Astrocyte (in vitro differentiated cells and primary cell): ENCODE measurements at regions not wholly inside any gene's neighbourhood (a gene's known extent, or its start where the extent isn't known, plus 50 kb on each side); places are given as distances from the start of the nearest gene placed in this dataset.
A peak's percentile ranks its signal among the peaks of the same experiment; 100 is the strongest.

ENCODE experiments used
- DNase-seq: peaks from one replicate; pipeline ENCODE4 v3.0.0-alpha.2; 2010; ENCODE audit warnings: low read depth
- FAIRE-seq: peaks from 2 replicates; lab custom pipeline; 2011; peaks lifted over from hg19 to GRCh38; lab: Jason Lieb, UNC
- H2AFZ ChIP-seq: 2 replicates; pipeline ENCODE4 v1.6.0; 2012; ENCODE audit warnings: low read depth, low read length, inconsistent platforms
- H3K27ac ChIP-seq: 2 replicates; pipeline ENCODE4 v1.5.1; 2011; ENCODE audit warnings: low read depth, low read length, inconsistent platforms
- H3K27me3 ChIP-seq: 2 replicates; pipeline ENCODE4 v1.6.0; 2011; ENCODE audit warnings: low read length, inconsistent platforms; ENCODE audit not compliant: insufficient read depth
- H3K36me3 ChIP-seq: 2 replicates; pipeline ENCODE4 v1.5.1; 2011; ENCODE audit warnings: low read length, inconsistent platforms; ENCODE audit not compliant: insufficient read depth
- H3K4me1 ChIP-seq: 2 replicates; pipeline ENCODE4 v1.5.1; 2011; ENCODE audit warnings: low read length, inconsistent platforms; ENCODE audit not compliant: insufficient read depth
- H3K4me2 ChIP-seq: 2 replicates; pipeline ENCODE4 v1.6.0; 2012; ENCODE audit warnings: low read length, inconsistent platforms
- H3K4me3 ChIP-seq: 2 replicates; pipeline ENCODE4 v1.5.1; 2011; ENCODE audit warnings: low read depth, mild to moderate bottlenecking, low read length, inconsistent platforms; ENCODE audit not compliant: insufficient read depth
- H3K79me2 ChIP-seq: 2 replicates; pipeline ENCODE4 v1.6.0; 2012; ENCODE audit warnings: mild to moderate bottlenecking, low read length, inconsistent platforms; ENCODE audit not compliant: insufficient read depth
- H3K9ac ChIP-seq: 2 replicates; pipeline ENCODE4 v1.6.0; 2012; ENCODE audit warnings: mild to moderate bottlenecking, low read length, inconsistent platforms
- H3K9me3 ChIP-seq: 2 replicates; pipeline ENCODE4 v1.5.1; 2012; ENCODE audit warnings: low read depth, mild to moderate bottlenecking, low read length, inconsistent platforms; ENCODE audit not compliant: insufficient read depth
- H4K20me1 ChIP-seq: 2 replicates; pipeline ENCODE4 v1.6.0; 2012; ENCODE audit warnings: low read length, inconsistent platforms; ENCODE audit not compliant: insufficient read depth
- H3K27ac Mint-ChIP-seq: one replicate; pipeline ENCODE4 v1.8.0; 2021; ENCODE audit warnings: mild to moderate bottlenecking, mixed read lengths; ENCODE audit not compliant: unreplicated experiment
- H3K27me3 Mint-ChIP-seq: one replicate; pipeline ENCODE4 v1.8.0; 2021; ENCODE audit warnings: low read depth, mixed read lengths; ENCODE audit not compliant: unreplicated experiment
- H3K36me3 Mint-ChIP-seq: one replicate; pipeline ENCODE4 v1.8.0; 2021; ENCODE audit warnings: low read depth, mixed read lengths; ENCODE audit not compliant: unreplicated experiment
- H3K4me1 Mint-ChIP-seq: one replicate; pipeline ENCODE4 v1.8.0; 2021; ENCODE audit warnings: low read depth, mixed read lengths; ENCODE audit not compliant: unreplicated experiment
- H3K4me3 Mint-ChIP-seq: one replicate; pipeline ENCODE4 v1.8.0; 2021; ENCODE audit warnings: mild to moderate bottlenecking, moderate library complexity, mixed read lengths; ENCODE audit not compliant: unreplicated experiment
- H3K9me3 Mint-ChIP-seq: one replicate; pipeline ENCODE4 v1.8.0; 2021; ENCODE audit warnings: mild to moderate bottlenecking, mixed read lengths; ENCODE audit not compliant: unreplicated experiment
- EZH2 ChIP-seq: IDR thresholded peaks from 2 replicates; pipeline ENCODE4 v1.6.1; 2012; ENCODE audit warnings: mild to moderate bottlenecking, low read length, inconsistent platforms; ENCODE audit not compliant: insufficient read depth
- TF ChIP-seq, protein P1 (sequence below): IDR thresholded peaks from 2 replicates; pipeline ENCODE4 v1.5.1; 2011; ENCODE audit warnings: low read depth, mild to moderate bottlenecking, inconsistent platforms, low read length, moderate library complexity; ENCODE audit not compliant: insufficient read depth

DNA sequence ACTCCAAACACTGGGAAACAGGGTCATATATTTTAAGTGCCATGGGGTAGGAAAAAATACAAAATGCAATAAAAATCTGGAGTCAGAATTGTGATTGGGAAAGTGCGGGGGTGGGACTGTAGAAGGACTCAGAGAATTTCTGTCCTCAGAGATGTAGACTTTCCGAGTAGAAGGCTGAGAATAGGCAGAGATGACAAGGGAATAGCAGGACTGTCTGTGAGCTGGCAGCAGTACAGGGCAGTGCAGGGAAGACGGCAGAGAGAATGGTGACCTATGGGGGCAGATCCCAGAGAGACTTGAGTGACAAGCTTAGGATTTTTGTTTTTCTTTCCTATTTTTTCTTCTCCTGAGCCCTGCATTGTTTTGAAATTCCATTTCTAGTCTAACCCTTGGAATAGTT, 127.6 kb downstream of the SLC16A9 start:
- FAIRE-seq: no peak
- peaks cover 17% of the 10 kb centered on the region for H3K4me1 Mint-ChIP-seq
- H3K27ac Mint-ChIP-seq: no peak overlapping the region

DNA sequence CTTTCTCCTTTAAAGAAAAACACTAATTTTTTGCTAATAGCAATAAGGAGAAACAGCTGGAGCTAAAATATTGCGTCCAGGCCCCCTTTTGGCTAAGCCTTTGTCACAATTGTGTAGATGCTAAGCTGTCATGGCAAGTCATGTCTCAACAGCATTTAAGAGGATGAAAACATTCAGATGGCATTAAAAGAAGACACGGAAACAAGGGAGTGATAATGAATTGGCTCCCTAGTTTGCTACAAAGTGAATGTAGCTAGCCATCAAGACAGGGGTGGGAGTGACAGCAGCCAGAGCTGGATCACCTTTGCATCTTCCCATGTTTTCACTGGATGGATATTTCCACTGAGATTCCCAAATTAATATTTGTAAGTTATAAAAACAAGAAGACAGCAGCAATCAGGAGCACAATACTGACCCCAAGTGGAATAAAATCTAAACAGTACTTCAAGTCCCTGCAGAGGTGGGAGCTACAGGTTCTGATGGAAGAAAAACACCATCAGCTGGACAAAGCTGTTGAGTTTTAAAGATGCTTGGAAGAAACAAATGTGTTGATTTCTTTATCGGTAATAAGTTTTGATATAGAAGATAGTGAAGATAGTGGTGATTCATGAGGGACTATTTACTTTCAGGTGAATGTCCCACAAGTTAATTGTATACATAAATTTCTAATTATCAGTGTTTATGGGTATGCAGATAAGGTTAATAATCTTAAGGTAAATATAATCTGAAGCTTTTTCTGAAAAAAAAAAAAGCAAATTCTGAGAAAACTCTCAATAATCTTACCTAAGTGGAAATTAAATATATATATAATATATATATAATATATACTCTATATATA, 129.4 kb downstream of the SLC16A9 start:
- TF ChIP-seq, protein P1, sequence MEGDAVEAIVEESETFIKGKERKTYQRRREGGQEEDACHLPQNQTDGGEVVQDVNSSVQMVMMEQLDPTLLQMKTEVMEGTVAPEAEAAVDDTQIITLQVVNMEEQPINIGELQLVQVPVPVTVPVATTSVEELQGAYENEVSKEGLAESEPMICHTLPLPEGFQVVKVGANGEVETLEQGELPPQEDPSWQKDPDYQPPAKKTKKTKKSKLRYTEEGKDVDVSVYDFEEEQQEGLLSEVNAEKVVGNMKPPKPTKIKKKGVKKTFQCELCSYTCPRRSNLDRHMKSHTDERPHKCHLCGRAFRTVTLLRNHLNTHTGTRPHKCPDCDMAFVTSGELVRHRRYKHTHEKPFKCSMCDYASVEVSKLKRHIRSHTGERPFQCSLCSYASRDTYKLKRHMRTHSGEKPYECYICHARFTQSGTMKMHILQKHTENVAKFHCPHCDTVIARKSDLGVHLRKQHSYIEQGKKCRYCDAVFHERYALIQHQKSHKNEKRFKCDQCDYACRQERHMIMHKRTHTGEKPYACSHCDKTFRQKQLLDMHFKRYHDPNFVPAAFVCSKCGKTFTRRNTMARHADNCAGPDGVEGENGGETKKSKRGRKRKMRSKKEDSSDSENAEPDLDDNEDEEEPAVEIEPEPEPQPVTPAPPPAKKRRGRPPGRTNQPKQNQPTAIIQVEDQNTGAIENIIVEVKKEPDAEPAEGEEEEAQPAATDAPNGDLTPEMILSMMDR: peak; percentile 54
- TF ChIP-seq EZH2: no peak
- H3K4me1 Mint-ChIP-seq: peaks cover 17% of the 10 kb centered on the region

More for the DNA sequence above, 127.6 kb downstream of the SLC16A9 start:
- Mint-ChIP-seq H3K36me3 (no peaks in the 10 kb centered on the region), H3K9me3 (no peaks in the 10 kb centered on the region), H3K27me3 (no peaks in the 10 kb centered on the region), H3K4me3 (no peak overlapping the region)
- H3K36me3 ChIP-seq: no peaks in the 10 kb centered on the region
- no peaks in the 10 kb centered on the region for H3K9me3 ChIP-seq
- no peak overlapping the region for H3K4me2 ChIP-seq
- H2AFZ ChIP-seq: no peak overlapping the region
- H3K4me1 ChIP-seq: no peaks in the 10 kb centered on the region
- no peaks in the 10 kb centered on the region for H3K27me3 ChIP-seq
- H3K4me3 ChIP-seq: no peak overlapping the region
- no peaks in the 10 kb centered on the region for H3K79me2 ChIP-seq
- H4K20me1 ChIP-seq: no peaks in the 10 kb centered on the region
- no peak overlapping the region for H3K27ac ChIP-seq
- no peak overlapping the region for H3K9ac ChIP-seq
- TF ChIP-seq, protein P1: no peak
- no peak for TF ChIP-seq EZH2
- no peak for DNase-seq

DNA sequence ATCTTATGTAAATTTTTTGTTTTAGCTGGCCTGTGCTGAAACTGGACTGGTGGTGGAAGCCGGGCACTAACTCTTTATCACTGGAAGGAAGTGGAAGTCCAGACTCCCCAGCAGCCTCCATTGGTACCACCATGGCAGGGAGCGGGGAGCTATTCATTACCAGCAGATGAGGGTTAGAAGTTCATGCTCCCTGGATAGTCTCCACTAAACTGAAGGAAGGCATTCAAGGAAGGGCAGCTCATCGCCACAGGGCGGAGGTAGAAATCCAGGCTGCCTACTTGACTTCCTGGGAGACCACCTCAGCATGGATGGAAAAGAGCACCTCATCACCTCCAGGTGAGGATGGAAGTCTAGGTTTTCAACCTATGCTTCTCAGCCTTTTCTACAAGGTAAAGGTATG, 130.9 kb downstream of the SLC16A9 start:
- H3K27me3 ChIP-seq: no peaks in the 10 kb centered on the region
- no peaks in the 10 kb centered on the region for H3K9me3 Mint-ChIP-seq
- H3K79me2 ChIP-seq: no peaks in the 10 kb centered on the region
- no peaks in the 10 kb centered on the region for H4K20me1 ChIP-seq
- H3K9ac ChIP-seq: no peak overlapping the region
- H3K9me3 ChIP-seq: no peaks in the 10 kb centered on the region
- DNase-seq: no peak
- H3K27ac Mint-ChIP-seq: peak overlapping the region; percentile 21
- TF ChIP-seq, protein P1: no peak
- TF ChIP-seq EZH2: no peak
- H3K27ac ChIP-seq: no peak overlapping the region
- no peak for FAIRE-seq
- H2AFZ ChIP-seq: no peak overlapping the region
- no peaks in the 10 kb centered on the region for H3K36me3 Mint-ChIP-seq
- H3K4me3 Mint-ChIP-seq: no peak overlapping the region
- peaks cover 22% of the 10 kb centered on the region for H3K4me1 Mint-ChIP-seq
- no peak overlapping the region for H3K4me3 ChIP-seq
- no peaks in the 10 kb centered on the region for H3K4me1 ChIP-seq
- no peaks in the 10 kb centered on the region for H3K36me3 ChIP-seq
- H3K27me3 Mint-ChIP-seq: no peaks in the 10 kb centered on the region
- no peak overlapping the region for H3K4me2 ChIP-seq

More for the DNA sequence above, 129.4 kb downstream of the SLC16A9 start:
- Histone ChIP-seq H3K9ac (no peak overlapping the region), H3K79me2 (no peaks in the 10 kb centered on the region), H3K4me1 (no peaks in the 10 kb centered on the region), H3K27me3 (no peaks in the 10 kb centered on the region), H3K4me3 (no peak overlapping the region), H3K27ac (no peak overlapping the region), H2AFZ (no peak overlapping the region), H3K36me3 (no peaks in the 10 kb centered on the region), H3K4me2 (no peak overlapping the region), H4K20me1 (no peaks in the 10 kb centered on the region), H3K9me3 (no peaks in the 10 kb centered on the region)
- H3K27me3 Mint-ChIP-seq: no peaks in the 10 kb centered on the region
- H3K36me3 Mint-ChIP-seq: no peaks in the 10 kb centered on the region
- no peaks in the 10 kb centered on the region for H3K9me3 Mint-ChIP-seq
- DNase-seq: peak; percentile 25
- peak; percentile 63 for FAIRE-seq
- H3K27ac Mint-ChIP-seq: no peak overlapping the region
- H3K4me3 Mint-ChIP-seq: no peak overlapping the region
